H1 (cell line): ENCODE measurements at regions not wholly inside any gene's neighbourhood (a gene's known extent, or its start where the extent isn't known, plus 50 kb on each side); places are given as distances from the start of the nearest gene placed in this dataset.

Experiments
- CTCF ChIA-PET: fragments of 300-600 bp; sonication (Branson Sonifier 250); formaldehyde crosslinking; loops from one replicate; lab custom pipeline; 2021; ENCODE audit not compliant: partially characterized antibody; lab: Charles Lee
- POLR2A ChIA-PET: fragments of 300-600 bp; sonication (Branson Sonifier 250); formaldehyde crosslinking; loops from one replicate; lab custom pipeline; 2021; ENCODE audit warnings: inconsistent platforms; ENCODE audit not compliant: partially characterized antibody; lab: Charles Lee
- DNase-seq, 2 experiments: peaks; one replicate each; pipeline versions ENCODE4 v3.0.0 to v3.0.0-alpha.2; 2010 to 2022; ENCODE audit warnings: low spot score in 2 of 2, low read depth in 1 of 2, mixed read lengths in 1 of 2
- FAIRE-seq: peaks from 2 replicates; lab custom pipeline; 2011; peaks lifted over from hg19 to GRCh38; lab: Jason Lieb, UNC
- H2AFZ ChIP-seq: 2 replicates; pipeline ENCODE4 v1.8.1; 2012; ENCODE audit warnings: low read length, inconsistent platforms
- H2AK5ac ChIP-seq: 2 replicates; pipeline ENCODE4 v1.6.1; 2013; ENCODE audit warnings: low read depth, low read length
- H2BK120ac ChIP-seq: replicated peaks from 2 replicates; pipeline ENCODE3; 2013; ENCODE audit warnings: low read depth, low read length, inconsistent platforms
- H2BK12ac ChIP-seq: 2 replicates; pipeline ENCODE4 v1.6.1; 2013; ENCODE audit warnings: low read depth, low read length
- H2BK15ac ChIP-seq: 2 replicates; pipeline ENCODE4 v1.6.1; 2013; ENCODE audit warnings: low read length
- H2BK20ac ChIP-seq: 2 replicates; pipeline ENCODE4 v1.6.1; 2013; ENCODE audit warnings: low read length
- H2BK5ac ChIP-seq: 2 replicates; pipeline ENCODE4 v1.6.1; 2013; ENCODE audit warnings: low read depth, low read length
- H3K14ac ChIP-seq: 2 replicates; pipeline ENCODE4 v1.6.1; 2013; ENCODE audit warnings: inconsistent platforms; ENCODE audit not compliant: insufficient read length
- H3K18ac ChIP-seq: 2 replicates; pipeline ENCODE4 v1.6.1; 2013; ENCODE audit warnings: low read length; ENCODE audit errors: extremely low read depth
- H3K23ac ChIP-seq: 2 replicates; pipeline ENCODE4 v1.6.1; 2013; ENCODE audit warnings: inconsistent platforms; ENCODE audit not compliant: insufficient read length
- H3K23me2 ChIP-seq: 2 replicates; pipeline ENCODE4 v1.6.1; 2013; ENCODE audit warnings: low read depth, low read length
- H3K27ac ChIP-seq: 2 replicates; pipeline ENCODE4 v1.6.1; 2011; ENCODE audit warnings: low read depth, low read length, inconsistent platforms
- H3K27me3 ChIP-seq, 4 experiments: replicated peaks in 1 of 4; 1 replicate in 1 of 4; 2 replicates in 3 of 4; pipeline versions ENCODE4 v1.6.1 to v1.8.1; 2011 to 2013; ENCODE audit warnings: low read length in 3 of 4, mild to moderate bottlenecking in 3 of 4, inconsistent platforms in 2 of 4, mixed read lengths in 2 of 4, moderate library complexity in 1 of 4; ENCODE audit not compliant: control insufficient read depth in 3 of 4, insufficient read depth in 3 of 4; ENCODE audit errors: extremely low read depth in 1 of 4
- H3K36me3 ChIP-seq, 4 experiments: 2 replicates each; pipeline versions ENCODE4 v1.6.1 to v1.8.1; 2011 to 2013; ENCODE audit warnings: mild to moderate bottlenecking in 4 of 4, low read length in 3 of 4, moderate library complexity in 2 of 4, control low read depth in 1 of 4, inconsistent platforms in 1 of 4; ENCODE audit not compliant: insufficient read depth in 4 of 4, control insufficient read depth in 2 of 4
- H3K4ac ChIP-seq: replicated peaks from 2 replicates; pipeline ENCODE3; 2013; ENCODE audit warnings: low read length, low read depth, mixed read lengths, inconsistent platforms; ENCODE audit not compliant: insufficient read length
- H3K4me1 ChIP-seq, 4 experiments: replicated peaks in 1 of 4; 1 replicate in 1 of 4; 2 replicates in 3 of 4; pipeline versions ENCODE4 v1.6.1 to v1.8.1; 2011 to 2013; ENCODE audit warnings: low read length in 3 of 4, inconsistent platforms in 2 of 4, mixed read lengths in 1 of 4; ENCODE audit not compliant: insufficient read depth in 4 of 4, control insufficient read depth in 3 of 4
- H3K4me2 ChIP-seq, 2 experiments: 2 replicates each; pipeline versions ENCODE4 v1.6.1 to v1.8.1; 2011 to 2013; ENCODE audit warnings: low read depth in 2 of 2, low read length in 2 of 2, control low read depth in 1 of 2, inconsistent platforms in 1 of 2, mild to moderate bottlenecking in 1 of 2; ENCODE audit not compliant: insufficient read depth in 1 of 2
- H3K4me3 ChIP-seq, 4 experiments: fragments of 200-600, 300-600 bp in 1 of 4; sonication (generic), shearing (Covaris generic), sonication (Bioruptor Twin) in 1 of 4; 2 replicates each; pipeline versions ENCODE4 v1.5.1 to v1.8.1; 2011 to 2016; ENCODE audit warnings: low read length in 4 of 4, low read depth in 3 of 4, control low read depth in 2 of 4, inconsistent platforms in 2 of 4, mild to moderate bottlenecking in 2 of 4, mixed read lengths in 1 of 4, moderate library complexity in 1 of 4; ENCODE audit not compliant: insufficient read depth in 2 of 4; ENCODE audit errors: extremely low read depth in 1 of 4
- H3K56ac ChIP-seq: replicated peaks from 2 replicates; pipeline ENCODE3; 2013; ENCODE audit warnings: low read depth, mild to moderate bottlenecking, mixed read lengths, low read length, inconsistent platforms; ENCODE audit not compliant: insufficient read length
- H3K79me1 ChIP-seq: 2 replicates; pipeline ENCODE4 v1.6.1; 2013; ENCODE audit warnings: low read depth, low read length, control low read depth
- H3K79me2 ChIP-seq, 2 experiments: 2 replicates each; pipeline versions ENCODE4 v1.6.1 to v1.8.1; 2012 to 2013; ENCODE audit warnings: low read length in 2 of 2, mild to moderate bottlenecking in 2 of 2, inconsistent platforms in 1 of 2; ENCODE audit not compliant: insufficient read depth in 2 of 2, control insufficient read depth in 1 of 2
- H3K9ac ChIP-seq, 4 experiments: replicated peaks in 1 of 4; 1 replicate in 1 of 4; 2 replicates in 3 of 4; pipeline versions ENCODE4 v1.6.1 to v1.8.1; 2011 to 2013; ENCODE audit warnings: low read depth in 3 of 4, low read length in 3 of 4, control low read depth in 2 of 4, mild to moderate bottlenecking in 2 of 4, moderate library complexity in 2 of 4, inconsistent platforms in 1 of 4; ENCODE audit errors: extremely low read depth in 1 of 4
- H3K9me3 ChIP-seq, 2 experiments: 2 replicates each; pipeline versions ENCODE4 v1.6.1 to v1.8.1; 2012 to 2013; ENCODE audit warnings: mild to moderate bottlenecking in 2 of 2, moderate library complexity in 2 of 2, control low read depth in 1 of 2, inconsistent platforms in 1 of 2, low read depth in 1 of 2, low read length in 1 of 2, mixed read lengths in 1 of 2; ENCODE audit not compliant: insufficient read depth in 2 of 2
- H4K20me1 ChIP-seq, 2 experiments: replicated peaks in 1 of 2; 2 replicates each; pipeline versions ENCODE3 to v1.8.1; 2011 to 2013; ENCODE audit warnings: inconsistent platforms in 2 of 2, low read length in 2 of 2, mild to moderate bottlenecking in 1 of 2; ENCODE audit not compliant: insufficient read depth in 2 of 2, control insufficient read depth in 1 of 2
- H4K5ac ChIP-seq: 2 replicates; pipeline ENCODE4 v1.6.1; 2013; ENCODE audit warnings: low read length, low read depth, mixed read lengths, inconsistent platforms; ENCODE audit not compliant: insufficient read length
- H4K8ac ChIP-seq: 2 replicates; pipeline ENCODE4 v1.8.0; 2013; ENCODE audit warnings: mild to moderate bottlenecking, moderate library complexity, low read length, inconsistent platforms; ENCODE audit not compliant: insufficient read depth; ENCODE audit errors: extremely low read depth
- H4K91ac ChIP-seq: replicated peaks from 2 replicates; pipeline ENCODE3; 2013; ENCODE audit warnings: low read length, mixed read lengths, inconsistent platforms; ENCODE audit not compliant: insufficient read length
- CEBPB ChIP-seq: IDR thresholded peaks from 2 replicates; pipeline ENCODE4 v1.6.1; 2012; ENCODE audit warnings: low read depth, low read length
- EZH2 ChIP-seq: fragments of 200-600 bp; sonication (generic); IDR thresholded peaks from 2 replicates; pipeline ENCODE4 v1.7.1; 2012; ENCODE audit warnings: low read depth, mild to moderate bottlenecking, moderate library complexity, low read length, inconsistent platforms; ENCODE audit not compliant: severe bottlenecking
- GTF2F1 ChIP-seq: IDR thresholded peaks from 2 replicates; pipeline ENCODE4 v1.6.1; 2012; ENCODE audit warnings: low read depth, low read length, improper control_type of control experiment, borderline replicate concordance
- JUN ChIP-seq: IDR thresholded peaks from 2 replicates; pipeline ENCODE4 v1.6.1; 2011; ENCODE audit warnings: low read depth, mild to moderate bottlenecking, improper control_type of control experiment, low read length
- JUND ChIP-seq: IDR thresholded peaks from 2 replicates; pipeline ENCODE4 v1.6.1; 2011; ENCODE audit warnings: mild to moderate bottlenecking, improper control_type of control experiment, low read length
- KDM1A ChIP-seq: fragments of 200-600, 300-600 bp; sonication (generic); IDR thresholded peaks from 2 replicates; pipeline ENCODE4 v1.7.1; 2016; ENCODE audit warnings: mild to moderate bottlenecking, low read length, borderline replicate concordance
- KDM5A ChIP-seq: fragments of 200-600 bp; IDR thresholded peaks from 2 replicates; pipeline ENCODE4 v1.7.1; 2012; ENCODE audit warnings: mild to moderate bottlenecking, low read length, inconsistent platforms, mixed read lengths
- RNF2 ChIP-seq: fragments of 200-900, 300-1000 bp; sonication (generic); IDR thresholded peaks from 2 replicates; pipeline ENCODE4 v1.7.1; 2016; ENCODE audit warnings: borderline replicate concordance, low read depth, mild to moderate bottlenecking, antibody characterized with exemption, low read length; ENCODE audit not compliant: poor library complexity, severe bottlenecking; ENCODE audit errors: missing control alignments
- RXRA ChIP-seq: IDR thresholded peaks from 2 replicates; pipeline ENCODE4 v1.6.1; 2011; ENCODE audit warnings: low read depth, mild to moderate bottlenecking, low read length, moderate library complexity; ENCODE audit not compliant: insufficient read depth
- SP1 ChIP-seq: IDR thresholded peaks from 2 replicates; pipeline ENCODE4 v1.6.1; 2011; ENCODE audit warnings: low read depth, low read length
- WGBS, 2 experiments: shearing (Covaris generic) in 1 of 2; methylation state at CpG; one replicate each; pipeline versions ENCODE4 v1.1.6 to v1.1.7; 2013 to 2015; ENCODE audit warnings: low lambda C conversion rate in 2 of 2, mixed read lengths in 2 of 2, inconsistent platforms in 1 of 2, low coverage in 1 of 2, missing lambda C conversion rate in 1 of 2; ENCODE audit not compliant: insufficient replicate concordance in 2 of 2, insufficient coverage in 1 of 2, insufficient read length in 1 of 2; ENCODE audit errors: extremely low coverage in 1 of 2, missing lambda C conversion rate in 1 of 2; 5-methylcytosine and 5-hydroxymethylcytosine counted together
- TF ChIP-seq, protein P1 (sequence below): IDR thresholded peaks from 2 replicates; pipeline ENCODE4 v1.6.1; 2011; ENCODE audit warnings: low read depth, mild to moderate bottlenecking, low read length; ENCODE audit not compliant: insufficient read depth
- TF ChIP-seq, protein P2 (sequence below): IDR thresholded peaks from 2 replicates; pipeline ENCODE4 v1.6.1; 2012; ENCODE audit warnings: inconsistent platforms

DNA sequence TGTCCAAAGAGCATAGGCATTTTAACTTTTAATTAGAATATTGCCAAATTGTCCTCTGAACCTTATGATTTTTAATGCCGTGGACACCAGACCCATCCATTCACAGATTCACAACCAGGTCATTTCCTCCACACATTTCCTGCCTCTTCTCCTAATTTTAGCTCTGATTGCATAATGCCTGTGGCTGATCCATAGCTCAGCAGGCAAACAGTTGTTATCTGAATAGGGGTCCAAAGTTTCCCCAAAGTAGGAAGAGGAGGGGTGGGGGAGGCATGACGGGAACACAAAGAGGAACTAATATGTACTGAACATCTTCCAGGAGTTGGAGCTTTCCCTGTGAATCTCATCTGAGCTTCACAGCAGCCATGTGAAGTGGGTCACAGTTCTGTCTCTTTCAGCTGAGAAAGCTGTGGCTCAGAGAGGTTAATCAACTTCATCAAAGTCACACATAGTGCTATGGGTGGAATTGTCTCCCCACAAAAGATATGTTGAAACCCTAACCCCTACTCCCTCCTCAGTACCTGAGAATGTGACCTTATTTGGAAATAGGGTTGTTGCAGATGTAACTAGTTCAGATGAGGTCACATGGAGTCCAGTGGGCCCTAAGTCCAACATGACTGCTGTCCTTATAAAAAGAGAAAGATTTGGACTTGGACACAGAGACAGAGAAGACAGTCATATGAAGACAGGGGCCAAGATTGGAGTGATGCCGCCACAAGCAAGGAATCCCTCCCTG lies 106.7 kb upstream of the AGBL1 start:
- WGBS, 2 experiments, result 85% methylated on average over 3 of the region's 3 CpGs; no CpG with 5 or more reads in 1 of the 2 experiments
- Histone ChIP-seq H3K27ac (no peak overlapping the region), H4K8ac (no peak overlapping the region), H3K79me2 (no peaks in the 10 kb centered on the region), H3K27me3 (no peaks in the 10 kb centered on the region), H4K20me1 (no peaks in the 10 kb centered on the region), H2BK15ac (no peak overlapping the region), H3K4me3 (no peak overlapping the region), H3K4me1 (peaks cover 0 to 8% (median 0%) of the 10 kb centered on the region in 4 experiments; a peak in 2 of 7 replicates), H4K91ac (no peak overlapping the region), H2BK120ac (no peak overlapping the region), H3K36me3 (no peaks in the 10 kb centered on the region), H2BK5ac (no peak overlapping the region), H3K18ac (no peak overlapping the region), H3K79me1 (no peaks in the 10 kb centered on the region), H3K4ac (no peak overlapping the region), H3K9me3 (peaks cover 0 to 3% of the 10 kb centered on the region in 2 experiments; a peak in 1 of 4 replicates), H3K56ac (no peak overlapping the region), H3K14ac (no peak overlapping the region), H2AFZ (no peak overlapping the region), H3K23me2 (no peaks in the 10 kb centered on the region), H2BK12ac (no peak overlapping the region; the same call in 1 of the 2 replicates), H2AK5ac (no peak overlapping the region), H2BK20ac (no peak overlapping the region), H4K5ac (no peak overlapping the region), H3K9ac (no peak overlapping the region), H3K23ac (no peak overlapping the region), H3K4me2 (no peak overlapping the region)
- DNase-seq (no peak), FAIRE-seq (no peak)
- ChIA-PET CTCF (no interaction called here), POLR2A (interaction anchor here (0.6 kb wide), 1 partner anchor 17 kb away, joined by 3 read pairs; no protein-coding TSS in a partner anchor)
- TF ChIP-seq KDM5A (no peak), RNF2 (no peak), GTF2F1 (no peak), JUN (no peak), CEBPB (no peak), KDM1A (no peak), SP1 (no peak), JUND (no peak), RXRA (no peak), EZH2 (no peak)
- TF ChIP-seq, protein P1, sequence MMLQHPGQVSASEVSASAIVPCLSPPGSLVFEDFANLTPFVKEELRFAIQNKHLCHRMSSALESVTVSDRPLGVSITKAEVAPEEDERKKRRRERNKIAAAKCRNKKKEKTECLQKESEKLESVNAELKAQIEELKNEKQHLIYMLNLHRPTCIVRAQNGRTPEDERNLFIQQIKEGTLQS, result no peak
- TF ChIP-seq, protein P2, sequence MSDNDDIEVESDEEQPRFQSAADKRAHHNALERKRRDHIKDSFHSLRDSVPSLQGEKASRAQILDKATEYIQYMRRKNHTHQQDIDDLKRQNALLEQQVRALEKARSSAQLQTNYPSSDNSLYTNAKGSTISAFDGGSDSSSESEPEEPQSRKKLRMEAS, result no peak
